ENCODE measurements at regions not wholly inside any gene's neighbourhood (a gene's known extent, or its start where the extent isn't known, plus 50 kb on each side); places are given as distances from the start of the nearest gene placed in this dataset.

GRCh38 chr2:236795169-236795860, 225.7 kb downstream of the ACKR3 start:
- intact Hi-C loops (cut with micrococcal nuclease) = no loop called here

GRCh38 chr2:236795861-236796219, 226.2 kb downstream of the ACKR3 start:
- intact Hi-C loops (cut with micrococcal nuclease) = no loop called here

- intact Hi-C loops (cut with micrococcal nuclease) = no loop called here
Measured at GRCh38 chr2:236796236-236796635, 226.6 kb downstream of the ACKR3 start.

GRCh38 chr2:236797411-236797810, 227.8 kb downstream of the ACKR3 start:
- intact Hi-C loops (cut with micrococcal nuclease) = no loop called here

GRCh38 chr2:236798491-236798890, 228.9 kb downstream of the ACKR3 start:
- intact Hi-C loops (cut with micrococcal nuclease) = no loop called here

GRCh38 chr2:236799391-236800026, 229.9 kb downstream of the ACKR3 start:
- intact Hi-C loops (cut with micrococcal nuclease) = no loop called here

GRCh38 chr2:236802862-236803261, 233.2 kb downstream of the ACKR3 start:
- intact Hi-C loops (cut with micrococcal nuclease) = no loop called here

GRCh38 chr2:236803621-236804020, 234.0 kb downstream of the ACKR3 start:
- intact Hi-C loops (cut with micrococcal nuclease) = no loop called here

- intact Hi-C loops (cut with micrococcal nuclease) = no loop called here
Measured at GRCh38 chr2:236805800-236806531, 236.3 kb downstream of the ACKR3 start.

GRCh38 chr2:236809716-236810115, 240.1 kb downstream of the ACKR3 start:
- intact Hi-C loops (cut with micrococcal nuclease) = no loop called here

- intact Hi-C loops (cut with micrococcal nuclease) = no loop called here
Measured at GRCh38 chr2:236811062-236811656, 241.5 kb downstream of the ACKR3 start.

GRCh38 chr2:236813766-236814165, 244.1 kb downstream of the ACKR3 start:
- intact Hi-C loops (cut with micrococcal nuclease) = no loop called here

- intact Hi-C loops (cut with micrococcal nuclease) = no loop called here
Measured at GRCh38 chr2:236814593-236814992, 245.0 kb downstream of the ACKR3 start.

- intact Hi-C loops (cut with micrococcal nuclease) = no loop called here
Measured at GRCh38 chr2:236815746-236816145, 246.1 kb downstream of the ACKR3 start.

GRCh38 chr2:236816197-236817170, 246.9 kb downstream of the ACKR3 start:
- intact Hi-C loops (cut with micrococcal nuclease) = no loop called here

GRCh38 chr2:236818281-236819045, 248.8 kb downstream of the ACKR3 start:
- intact Hi-C loops (cut with micrococcal nuclease) = no loop called here

GRCh38 chr2:236819275-236820002, 249.8 kb downstream of the ACKR3 start:
- intact Hi-C loops (cut with micrococcal nuclease) = no loop called here

- intact Hi-C loops (cut with micrococcal nuclease) = no loop called here
Measured at GRCh38 chr2:236820763-236821344, 251.2 kb downstream of the ACKR3 start.

GRCh38 chr2:236823041-236823629, 253.5 kb downstream of the ACKR3 start:
- intact Hi-C loops (cut with micrococcal nuclease) = no loop called here
